Neuronal stem cell (in vitro differentiated cells): ENCODE measurements at regions not wholly inside any gene's neighbourhood (a gene's known extent, or its start where the extent isn't known, plus 50 kb on each side); places are given as distances from the start of the nearest gene placed in this dataset.

ENCODE experiments used
- DNase-seq: peaks from one replicate; pipeline ENCODE4 v3.0.0-alpha.2; 2013; ENCODE audit warnings: low spot score
- H2AFZ ChIP-seq: one replicate; pipeline ENCODE4 v1.6.1; 2013; ENCODE audit warnings: mild to moderate bottlenecking, low read length, inconsistent platforms
- H2AK5ac ChIP-seq: 2 replicates; pipeline ENCODE4 v1.6.1; 2013; ENCODE audit warnings: low read depth, mild to moderate bottlenecking, inconsistent platforms, low read length, moderate library complexity, mixed read lengths
- H2BK120ac ChIP-seq: 2 replicates; pipeline ENCODE4 v1.6.1; 2013; ENCODE audit warnings: low read depth, mild to moderate bottlenecking, inconsistent platforms, low read length, moderate library complexity, mixed read lengths
- H2BK12ac ChIP-seq: one replicate; pipeline ENCODE4 v1.6.1; 2013; ENCODE audit warnings: low read length, inconsistent platforms
- H2BK15ac ChIP-seq: 2 replicates; pipeline ENCODE4 v1.6.1; 2013; ENCODE audit warnings: mild to moderate bottlenecking, low read length, inconsistent platforms, mixed read lengths
- H2BK5ac ChIP-seq: one replicate; pipeline ENCODE4 v1.6.1; 2013; ENCODE audit warnings: inconsistent platforms, mild to moderate bottlenecking, low read length, moderate library complexity
- H3K14ac ChIP-seq: one replicate; pipeline ENCODE4 v1.6.1; 2013; ENCODE audit warnings: low read length, inconsistent platforms
- H3K18ac ChIP-seq: 2 replicates; pipeline ENCODE4 v1.6.1; 2013; ENCODE audit warnings: low read length, inconsistent platforms
- H3K23ac ChIP-seq: 2 replicates; pipeline ENCODE4 v1.6.1; 2013; ENCODE audit warnings: low read depth, mild to moderate bottlenecking, mixed read lengths, low read length, inconsistent platforms; ENCODE audit not compliant: poor library complexity
- H3K27ac ChIP-seq: replicated peaks from 3 replicates; pipeline ENCODE4 v1.5.1; 2013; ENCODE audit warnings: low read length, inconsistent platforms
- H3K27me3 ChIP-seq, 3 experiments: 2 replicates each; pipeline ENCODE4 v1.6.1; 2013; ENCODE audit warnings: low read length in 3 of 3, mild to moderate bottlenecking in 2 of 3, inconsistent platforms in 1 of 3, low read depth in 1 of 3, mixed read lengths in 1 of 3, moderate library complexity in 1 of 3; ENCODE audit not compliant: control insufficient read depth in 3 of 3, insufficient read depth in 3 of 3
- H3K36me3 ChIP-seq, 2 donors: replicated peaks in 1 of 2; 2 replicates each; pipeline ENCODE4 v1.6.1; 2013; ENCODE audit warnings: low read length in 2 of 2; ENCODE audit not compliant: control insufficient read depth in 2 of 2, insufficient read depth in 2 of 2
- H3K4ac ChIP-seq: 2 replicates; pipeline ENCODE4 v1.6.1; 2013; ENCODE audit warnings: inconsistent platforms, mild to moderate bottlenecking, low read length, moderate library complexity
- H3K4me1 ChIP-seq, 2 donors: 1 replicate in 1 of 2; 2 replicates in 1 of 2; pipeline ENCODE4 v1.6.1; 2013; ENCODE audit warnings: low read length in 2 of 2, low read depth in 1 of 2; ENCODE audit not compliant: control insufficient read depth in 2 of 2, insufficient read depth in 1 of 2
- H3K4me2 ChIP-seq: one replicate; pipeline ENCODE4 v1.6.1; 2013; ENCODE audit warnings: mild to moderate bottlenecking, low read length, inconsistent platforms; ENCODE audit not compliant: insufficient read depth, poor library complexity, severe bottlenecking
- H3K4me3 ChIP-seq, 2 donors: 2 replicates each; pipeline ENCODE4 v1.5.1; 2013; ENCODE audit warnings: low read length in 2 of 2, mild to moderate bottlenecking in 2 of 2, inconsistent platforms in 1 of 2, moderate library complexity in 1 of 2
- H3K79me1 ChIP-seq: one replicate; pipeline ENCODE4 v1.6.1; 2013; ENCODE audit warnings: low read depth, mild to moderate bottlenecking, inconsistent platforms, low read length, moderate library complexity
- H3K9ac ChIP-seq: one replicate; pipeline ENCODE4 v1.6.1; 2013; ENCODE audit warnings: mild to moderate bottlenecking, low read depth, low read length, inconsistent platforms; ENCODE audit not compliant: poor library complexity
- H3K9me3 ChIP-seq, 2 donors: replicated peaks in 1 of 2; 2 replicates each; pipeline versions ENCODE3 to v1.6.1; 2013; ENCODE audit warnings: low read length in 2 of 2, mild to moderate bottlenecking in 2 of 2, inconsistent platforms in 1 of 2, low read depth in 1 of 2, mixed read lengths in 1 of 2, moderate library complexity in 1 of 2; ENCODE audit not compliant: control insufficient read depth in 2 of 2, insufficient read depth in 1 of 2
- H4K8ac ChIP-seq: one replicate; pipeline ENCODE4 v1.6.1; 2013; ENCODE audit warnings: low read depth, mild to moderate bottlenecking, inconsistent platforms, low read length, moderate library complexity
- H4K91ac ChIP-seq: one replicate; pipeline ENCODE4 v1.6.1; 2013; ENCODE audit warnings: low read length, low read depth, mild to moderate bottlenecking, inconsistent platforms; ENCODE audit not compliant: poor library complexity
- WGBS, 2 donors: extraction: QIAGEN DNeasy Blood & Tissue Kit; methylation state at CpG; one replicate each; pipeline ENCODE4 v1.1.7; 2013; ENCODE audit warnings: missing lambda C conversion rate in 2 of 2, mixed read lengths in 1 of 2; ENCODE audit not compliant: insufficient read length in 2 of 2, insufficient replicate concordance in 1 of 2; ENCODE audit errors: extremely low coverage in 2 of 2; 5-methylcytosine and 5-hydroxymethylcytosine counted together

GRCh38 chr22:44583061-44583760 lies 85.2 kb upstream of the RTL6 start:
- H2BK12ac ChIP-seq: no peak overlapping the region
- WGBS, 2 donors: no CpG with 5 or more reads among the region's 15 CpGs
- H3K14ac ChIP-seq: no peak overlapping the region
- no peak overlapping the region for H3K27ac ChIP-seq
- DNase-seq: no peak
- no peak overlapping the region for H2AFZ ChIP-seq
- no peak overlapping the region for H2AK5ac ChIP-seq
- peak overlapping the region; percentile 49 for H3K18ac ChIP-seq
- no peak overlapping the region for H3K4me3 ChIP-seq
- H3K9ac ChIP-seq: no peak overlapping the region
- no peaks in the 10 kb centered on the region for H3K9me3 ChIP-seq
- no peak overlapping the region for H4K91ac ChIP-seq
- H3K4me1 ChIP-seq: peaks cover 8 to 11% of the 10 kb centered on the region in 2 donors
- no peak overlapping the region for H3K4me2 ChIP-seq
- H2BK120ac ChIP-seq: no peak overlapping the region
- no peak overlapping the region for H2BK15ac ChIP-seq
- H4K8ac ChIP-seq: no peak overlapping the region
- no peaks in the 10 kb centered on the region for H3K36me3 ChIP-seq
- H3K4ac ChIP-seq: no peak overlapping the region
- peaks cover 0 to 30% (median 0%) of the 10 kb centered on the region in 3 experiments for H3K27me3 ChIP-seq
- no peak overlapping the region for H3K23ac ChIP-seq
- H3K79me1 ChIP-seq: no peaks in the 10 kb centered on the region
- no peak overlapping the region for H2BK5ac ChIP-seq

GRCh38 chr22:44582016-44582415 lies 84.0 kb upstream of the RTL6 start:
- Histone ChIP-seq H3K36me3 (no peaks in the 10 kb centered on the region), H3K4me1 (peaks cover 5 to 6% of the 10 kb centered on the region in 2 donors), H3K4ac (no peak overlapping the region), H3K4me2 (no peak overlapping the region), H3K9me3 (no peaks in the 10 kb centered on the region), H4K91ac (no peak overlapping the region), H3K18ac (peak overlapping the region; percentile 80), H3K4me3 (no peak overlapping the region), H3K9ac (no peak overlapping the region), H3K27ac (no peak overlapping the region), H3K23ac (no peak overlapping the region), H2AK5ac (peak overlapping the region; percentile 14), H2BK15ac (peak overlapping the region; percentile 49), H3K14ac (peak overlapping the region; percentile 63), H2BK12ac (no peak overlapping the region), H3K79me1 (no peaks in the 10 kb centered on the region), H2BK5ac (no peak overlapping the region), H3K27me3 (peaks cover 0 to 24% (median 0%) of the 10 kb centered on the region in 3 experiments), H2BK120ac (no peak overlapping the region), H4K8ac (no peak overlapping the region), H2AFZ (no peak overlapping the region)
- no CpG with 5 or more reads among the region's 10 CpGs for WGBS, 2 donors
- DNase-seq: no peak

- Histone ChIP-seq H2BK15ac (no peak overlapping the region), H2AK5ac (no peak overlapping the region), H3K79me1 (no peaks in the 10 kb centered on the region), H2BK120ac (no peak overlapping the region), H4K91ac (no peak overlapping the region), H3K4me2 (no peak overlapping the region), H3K9ac (no peak overlapping the region), H3K36me3 (no peaks in the 10 kb centered on the region), H3K4me3 (no peak overlapping the region), H3K27ac (no peak overlapping the region), H2AFZ (no peak overlapping the region), H3K4ac (no peak overlapping the region), H2BK5ac (no peak overlapping the region), H3K14ac (no peak overlapping the region), H2BK12ac (no peak overlapping the region), H3K9me3 (no peaks in the 10 kb centered on the region), H3K23ac (no peak overlapping the region), H4K8ac (no peak overlapping the region), H3K18ac (no peak overlapping the region), H3K27me3 (peaks cover 0 to 29% (median 0%) of the 10 kb centered on the region in 3 experiments), H3K4me1 (peaks cover 0 to 1% of the 10 kb centered on the region in 2 donors)
- WGBS, 2 donors: no CpG with 5 or more reads among the region's 12 CpGs
- no peak for DNase-seq
Observed at GRCh38 chr22:44581096-44581435, 83.0 kb upstream of the RTL6 start.

- DNase-seq: no peak
Observed at GRCh38 chr22:44580176-44581095, 82.4 kb upstream of the RTL6 start.

More at GRCh38 chr22:44580176-44581095, 82.4 kb upstream of the RTL6 start:
- H3K9ac ChIP-seq: no peak overlapping the region
- peaks cover 0 to 1% of the 10 kb centered on the region in 2 donors for H3K4me1 ChIP-seq
- H2AFZ ChIP-seq: no peak overlapping the region
- H2BK12ac ChIP-seq: peak overlapping the region; percentile 36
- peak overlapping the region; percentile 30 for H2AK5ac ChIP-seq
- H3K23ac ChIP-seq: no peak overlapping the region
- peaks cover 0 to 29% (median 0%) of the 10 kb centered on the region in 3 experiments for H3K27me3 ChIP-seq
- H3K4me2 ChIP-seq: no peak overlapping the region
- H3K4me3 ChIP-seq: no peak overlapping the region
- no peak overlapping the region for H2BK120ac ChIP-seq
- no peaks in the 10 kb centered on the region for H3K79me1 ChIP-seq
- no peak overlapping the region for H2BK5ac ChIP-seq
- no peak overlapping the region for H4K91ac ChIP-seq
- no peak overlapping the region for H3K4ac ChIP-seq
- H3K36me3 ChIP-seq: no peaks in the 10 kb centered on the region
- no peak overlapping the region for H2BK15ac ChIP-seq
- no peak overlapping the region for H3K14ac ChIP-seq
- no peak overlapping the region for H3K18ac ChIP-seq
- no peak overlapping the region for H3K27ac ChIP-seq
- H3K9me3 ChIP-seq: no peaks in the 10 kb centered on the region
- WGBS, 2 donors: no CpG with 5 or more reads among the region's 22 CpGs
- H4K8ac ChIP-seq: no peak overlapping the region
